CD4-positive, CD25-positive, alpha-beta regulatory T cell (primary cell): ENCODE measurements at regions not wholly inside any gene's neighbourhood (a gene's known extent, or its start where the extent isn't known, plus 50 kb on each side); places are given as distances from the start of the nearest gene placed in this dataset.

ENCODE experiments used
- ATAC-seq, 2 donors: fragments of 150-1000 bp; cut with Tn5 transposase; one replicate each; pipeline ENCODE4 v1.10.0; 2021; ENCODE audit warnings: low read depth in 2 of 2, moderate number of reproducible peaks in 2 of 2, moderate library complexity in 1 of 2
- DNase-seq, 3 donors: peaks; one replicate each; pipeline versions ENCODE4 v3.0.0 to v3.0.0-alpha.2; 2012 to 2022; ENCODE audit warnings: mixed read lengths in 1 of 3
- H3K27ac ChIP-seq: one replicate; pipeline ENCODE4 v1.7.0; 2013; ENCODE audit warnings: mild to moderate bottlenecking, low read length; ENCODE audit not compliant: insufficient read depth, poor library complexity, severe bottlenecking
- H3K27me3 ChIP-seq: one replicate; pipeline ENCODE4 v1.7.0; 2013; ENCODE audit warnings: low read length; ENCODE audit not compliant: control insufficient read depth, insufficient read depth
- H3K36me3 ChIP-seq: one replicate; pipeline ENCODE4 v1.7.0; 2013; ENCODE audit warnings: mild to moderate bottlenecking, low read length, moderate library complexity; ENCODE audit not compliant: control insufficient read depth, insufficient read depth
- H3K4me1 ChIP-seq: 2 replicates; pipeline ENCODE4 v1.7.0; 2013; ENCODE audit warnings: mild to moderate bottlenecking, low read length; ENCODE audit not compliant: insufficient read depth, control insufficient read depth, poor library complexity, severe bottlenecking
- H3K4me3 ChIP-seq: one replicate; pipeline ENCODE4 v1.7.0; 2013; ENCODE audit warnings: low read depth, mild to moderate bottlenecking, low read length, moderate library complexity
- H3K9me3 ChIP-seq, 2 experiments: 1 replicate in 1 of 2; 2 replicates in 1 of 2; pipeline ENCODE4 v1.7.0; 2013; ENCODE audit warnings: low read length in 2 of 2, mild to moderate bottlenecking in 1 of 2, moderate library complexity in 1 of 2; ENCODE audit not compliant: control insufficient read depth in 2 of 2
- H3K27ac Mint-ChIP-seq, 3 donors: one replicate each; pipeline ENCODE4 v1.8.0; 2020 to 2022; ENCODE audit warnings: mild to moderate bottlenecking in 3 of 3, mixed read lengths in 3 of 3, moderate library complexity in 2 of 3
- H3K27me3 Mint-ChIP-seq: one replicate; pipeline ENCODE4 v1.8.0; 2022; ENCODE audit warnings: mild to moderate bottlenecking, mixed read lengths
- H3K36me3 Mint-ChIP-seq: one replicate; pipeline ENCODE4 v1.8.0; 2020; ENCODE audit warnings: mixed read lengths
- H3K4me1 Mint-ChIP-seq, 4 donors: one replicate each; pipeline ENCODE4 v1.8.0; 2020 to 2022; ENCODE audit warnings: mixed read lengths in 4 of 4, mild to moderate bottlenecking in 1 of 4
- H3K4me3 Mint-ChIP-seq, 4 donors: one replicate each; pipeline ENCODE4 v1.8.0; 2020 to 2022; ENCODE audit warnings: mild to moderate bottlenecking in 4 of 4, mixed read lengths in 4 of 4, moderate library complexity in 3 of 4
- H3K9me3 Mint-ChIP-seq, 7 donors: one replicate each; pipeline ENCODE4 v1.8.0; 2020 to 2022; ENCODE audit warnings: mixed read lengths in 7 of 7, mild to moderate bottlenecking in 3 of 7, moderate library complexity in 2 of 7

DNA sequence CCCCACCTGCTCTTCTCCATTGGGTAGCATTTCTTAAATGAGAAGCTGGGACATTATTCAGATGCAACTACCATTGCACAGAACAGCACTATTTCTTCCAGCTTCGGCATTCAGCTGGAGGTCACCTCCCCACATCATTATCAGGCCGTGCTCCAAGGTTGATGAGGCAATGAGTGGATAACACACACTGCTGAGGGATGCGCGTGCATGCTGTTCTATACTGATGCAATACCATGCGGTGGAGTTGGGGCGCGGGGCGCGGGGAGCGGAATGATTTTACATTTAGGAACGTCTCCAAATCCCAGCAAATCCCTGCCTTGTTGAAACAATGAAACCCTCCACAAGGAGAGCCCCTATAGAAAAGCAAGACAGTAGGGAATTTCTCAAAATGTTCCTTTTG lies 283.4 kb downstream of the GRIN2B start:
- H3K27ac Mint-ChIP-seq = no peak overlapping the region
- peak overlapping the region in 1 of 4 donors; percentile 40 for H3K4me3 Mint-ChIP-seq
- H3K27me3 Mint-ChIP-seq = peaks cover 4% of the 10 kb centered on the region
- H3K27me3 ChIP-seq = no peaks in the 10 kb centered on the region
- peaks cover 0 to 2% (median under 1%) of the 10 kb centered on the region in 7 donors for H3K9me3 Mint-ChIP-seq
- no peaks in the 10 kb centered on the region for H3K4me1 ChIP-seq
- H3K9me3 ChIP-seq = no peaks in the 10 kb centered on the region
- no peaks in the 10 kb centered on the region for H3K36me3 ChIP-seq
- H3K27ac ChIP-seq = no peak overlapping the region
- H3K36me3 Mint-ChIP-seq = no peaks in the 10 kb centered on the region
- H3K4me3 ChIP-seq = no peak overlapping the region
- DNase-seq (no peak), ATAC-seq (no peak)
- no peaks in the 10 kb centered on the region for H3K4me1 Mint-ChIP-seq

DNA sequence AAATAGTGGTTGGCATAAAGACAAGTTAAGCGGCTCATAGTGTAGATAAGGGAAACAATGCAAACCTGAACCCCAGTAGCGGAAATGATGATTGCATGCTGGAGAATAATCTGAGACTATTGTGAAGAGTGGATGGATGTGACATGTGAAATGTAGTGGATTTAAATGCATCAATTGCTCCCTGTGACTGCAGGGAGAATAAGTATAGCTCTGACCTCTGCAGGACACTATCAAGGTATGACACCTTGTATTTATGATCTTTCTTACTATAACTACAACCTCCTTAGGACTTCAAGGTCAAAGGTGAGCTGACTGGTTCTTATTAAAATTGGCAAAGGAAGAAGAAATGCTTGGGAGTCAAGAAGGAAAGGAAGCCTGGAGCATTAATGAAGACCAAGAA lies 285.6 kb downstream of the GRIN2B start:
- no peaks in the 10 kb centered on the region for H3K4me1 ChIP-seq
- no peak overlapping the region for H3K4me3 ChIP-seq
- DNase-seq = no peak
- no peaks in the 10 kb centered on the region for H3K36me3 ChIP-seq
- ATAC-seq = no peak
- no peak overlapping the region for H3K27ac Mint-ChIP-seq
- H3K27me3 Mint-ChIP-seq = peaks cover 4% of the 10 kb centered on the region
- no peak overlapping the region for H3K4me3 Mint-ChIP-seq
- no peaks in the 10 kb centered on the region for H3K27me3 ChIP-seq
- peaks cover 0 to 3% (median 0%) of the 10 kb centered on the region in 7 donors for H3K9me3 Mint-ChIP-seq
- H3K4me1 Mint-ChIP-seq = no peaks in the 10 kb centered on the region
- no peak overlapping the region for H3K27ac ChIP-seq
- no peaks in the 10 kb centered on the region for H3K9me3 ChIP-seq
- no peaks in the 10 kb centered on the region for H3K36me3 Mint-ChIP-seq

DNA sequence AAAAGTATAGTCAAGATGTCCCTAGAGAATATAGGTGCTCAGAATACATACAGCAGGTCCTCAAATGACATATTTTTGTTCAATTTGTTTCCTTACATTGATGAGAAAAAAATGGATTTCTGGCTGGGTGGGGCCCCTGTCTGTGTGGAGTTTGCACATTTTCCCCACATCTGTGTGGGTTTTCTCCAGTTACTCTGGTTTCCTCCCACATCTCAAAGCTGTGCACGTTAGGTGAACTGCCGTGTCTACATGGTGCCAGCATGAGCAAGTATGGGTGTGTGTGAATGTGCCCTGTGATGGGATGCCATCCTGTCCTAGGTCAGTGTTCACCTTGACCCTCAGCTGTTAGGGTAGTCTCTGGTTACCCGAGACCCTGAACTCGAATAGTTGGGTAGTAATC lies 289.1 kb downstream of the GRIN2B start:
- H3K27ac Mint-ChIP-seq = no peak overlapping the region
- no peaks in the 10 kb centered on the region for H3K36me3 ChIP-seq

GRCh38 chr12:13691598-13691997 lies 289.8 kb downstream of the GRIN2B start:
- DNase-seq = no peak
- Mint-ChIP-seq H3K9me3 (peaks cover 0 to 13% (median 0%) of the 10 kb centered on the region in 7 donors), H3K4me1 (no peaks in the 10 kb centered on the region), H3K36me3 (no peaks in the 10 kb centered on the region), H3K27ac (no peak overlapping the region), H3K27me3 (no peaks in the 10 kb centered on the region), H3K4me3 (no peak overlapping the region)
- Histone ChIP-seq H3K9me3 (no peaks in the 10 kb centered on the region), H3K27me3 (no peaks in the 10 kb centered on the region), H3K4me1 (no peaks in the 10 kb centered on the region), H3K36me3 (no peaks in the 10 kb centered on the region), H3K27ac (no peak overlapping the region), H3K4me3 (no peak overlapping the region)
- no peak for ATAC-seq

More for the DNA sequence above, 289.1 kb downstream of the GRIN2B start:
- no peak overlapping the region for H3K27ac ChIP-seq
- no peak overlapping the region for H3K4me3 ChIP-seq
- Mint-ChIP-seq H3K36me3 (no peaks in the 10 kb centered on the region), H3K4me1 (no peaks in the 10 kb centered on the region), H3K9me3 (peaks cover 0 to 13% (median under 1%) of the 10 kb centered on the region in 7 donors), H3K27me3 (no peaks in the 10 kb centered on the region), H3K4me3 (no peak overlapping the region)
- H3K4me1 ChIP-seq = no peaks in the 10 kb centered on the region
- H3K9me3 ChIP-seq = no peaks in the 10 kb centered on the region
- DNase-seq = no peak
- no peak for ATAC-seq
- no peaks in the 10 kb centered on the region for H3K27me3 ChIP-seq

- H3K27me3 Mint-ChIP-seq = no peaks in the 10 kb centered on the region
- H3K27ac ChIP-seq = no peak overlapping the region
- no peak for ATAC-seq
- no peak overlapping the region for H3K4me3 Mint-ChIP-seq
- DNase-seq = no peak
- no peaks in the 10 kb centered on the region for H3K36me3 ChIP-seq
- no peaks in the 10 kb centered on the region for H3K4me1 ChIP-seq
- no peaks in the 10 kb centered on the region for H3K36me3 Mint-ChIP-seq
- no peaks in the 10 kb centered on the region for H3K27me3 ChIP-seq
- H3K4me1 Mint-ChIP-seq = no peaks in the 10 kb centered on the region
- no peak overlapping the region for H3K27ac Mint-ChIP-seq
- peaks cover 0 to 13% (median 0%) of the 10 kb centered on the region in 7 donors for H3K9me3 Mint-ChIP-seq
- no peak overlapping the region for H3K4me3 ChIP-seq
- no peaks in the 10 kb centered on the region for H3K9me3 ChIP-seq
These were observed 293.8 kb downstream of the GRIN2B start for GRCh38 chr12:13687633-13688032.

GRCh38 chr12:13686260-13686659 lies 295.1 kb downstream of the GRIN2B start:
- Mint-ChIP-seq H3K4me1 (no peaks in the 10 kb centered on the region), H3K9me3 (peaks cover 0 to 13% (median 0%) of the 10 kb centered on the region in 7 donors), H3K4me3 (no peak overlapping the region), H3K27ac (no peak overlapping the region), H3K27me3 (no peaks in the 10 kb centered on the region), H3K36me3 (no peaks in the 10 kb centered on the region)
- Histone ChIP-seq H3K27me3 (no peaks in the 10 kb centered on the region), H3K4me1 (no peaks in the 10 kb centered on the region), H3K27ac (no peak overlapping the region), H3K9me3 (no peaks in the 10 kb centered on the region), H3K36me3 (no peaks in the 10 kb centered on the region), H3K4me3 (no peak overlapping the region)
- no peak for ATAC-seq
- DNase-seq = no peak

- Histone ChIP-seq H3K27me3 (peaks cover 2% of the 10 kb centered on the region), H3K9me3 (no peaks in the 10 kb centered on the region), H3K36me3 (no peaks in the 10 kb centered on the region), H3K4me3 (no peak overlapping the region), H3K27ac (no peak overlapping the region), H3K4me1 (no peaks in the 10 kb centered on the region)
- Mint-ChIP-seq H3K4me1 (no peaks in the 10 kb centered on the region), H3K27ac (no peak overlapping the region), H3K9me3 (peaks cover 0 to 3% (median 0%) of the 10 kb centered on the region in 7 donors), H3K36me3 (no peaks in the 10 kb centered on the region), H3K4me3 (no peak overlapping the region), H3K27me3 (peaks cover 5% of the 10 kb centered on the region)
- DNase-seq (no peak), ATAC-seq (no peak)
These were observed 300.5 kb downstream of the GRIN2B start for GRCh38 chr12:13680916-13681315.

DNA sequence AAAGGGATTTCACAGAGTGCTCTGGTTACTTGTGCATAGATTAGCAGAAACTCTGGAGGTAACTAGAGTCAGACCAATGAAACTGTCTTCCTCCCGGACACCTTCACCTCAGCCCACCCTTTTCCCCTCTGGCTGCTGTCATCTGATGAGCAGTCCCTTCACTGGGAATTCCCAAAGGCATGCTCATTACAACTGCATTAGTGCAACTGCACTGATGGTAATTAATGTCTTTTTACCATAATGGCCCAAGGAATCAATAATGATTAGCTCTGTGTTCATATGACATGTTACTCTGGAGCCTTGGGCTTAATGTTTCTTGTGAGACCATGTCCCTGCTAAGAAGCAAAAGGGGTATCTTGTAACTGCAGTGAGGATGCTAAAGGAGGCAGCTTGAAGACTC lies 304.5 kb downstream of the GRIN2B start:
- H3K36me3 Mint-ChIP-seq = no peaks in the 10 kb centered on the region

More for the DNA sequence above, 304.5 kb downstream of the GRIN2B start:
- Mint-ChIP-seq H3K4me1 (no peaks in the 10 kb centered on the region), H3K4me3 (no peak overlapping the region), H3K9me3 (peaks cover 0 to 4% (median 0%) of the 10 kb centered on the region in 7 donors), H3K27ac (no peak overlapping the region), H3K27me3 (peaks cover 5% of the 10 kb centered on the region)
- Histone ChIP-seq H3K4me1 (no peaks in the 10 kb centered on the region), H3K4me3 (no peak overlapping the region), H3K36me3 (no peaks in the 10 kb centered on the region), H3K27ac (no peak overlapping the region), H3K9me3 (no peaks in the 10 kb centered on the region), H3K27me3 (peaks cover 2% of the 10 kb centered on the region)
- ATAC-seq (no peak), DNase-seq (no peak)
